GM12891 (cell line): ENCODE measurements at regions not wholly inside any gene's neighbourhood (a gene's known extent, or its start where the extent isn't known, plus 50 kb on each side); places are given as distances from the start of the nearest gene placed in this dataset.

Source experiments
- POLR2A ChIP-seq: IDR thresholded peaks from 2 replicates; pipeline ENCODE4 v1.6.1; 2011; ENCODE audit warnings: low read depth, low read length, control low read depth
- TAF1 ChIP-seq: IDR thresholded peaks from 2 replicates; pipeline ENCODE4 v1.6.1; 2011; ENCODE audit warnings: low read depth, low read length, control low read depth

DNA sequence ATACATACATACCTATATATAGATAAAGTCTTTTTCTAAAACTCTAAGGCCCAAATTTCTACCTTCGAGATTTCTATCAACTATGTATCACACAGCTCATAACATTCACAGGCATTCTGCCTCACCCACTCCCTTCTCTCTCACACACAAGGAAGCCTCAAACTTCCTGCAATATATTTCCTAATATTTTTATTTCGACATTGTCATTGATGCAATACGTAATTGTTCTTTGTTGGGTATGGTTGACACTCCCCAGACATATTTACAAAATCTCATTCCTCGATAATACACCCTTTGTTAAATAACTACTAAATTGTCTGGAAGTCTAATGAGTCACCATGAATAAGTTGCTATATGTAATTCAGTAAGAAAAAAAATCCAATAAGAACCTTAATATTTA is 143.5 kb downstream of the HNRNPD start:
- TF ChIP-seq TAF1 (no peak), POLR2A (no peak)
